ENCODE measurements at regions not wholly inside any gene's neighbourhood (a gene's known extent, or its start where the extent isn't known, plus 50 kb on each side); places are given as distances from the start of the nearest gene placed in this dataset.

- no peak overlapping the region for H4K91ac ChIP-seq (ENCODE audit: insufficient read depth, low read depth, low read length)
- no peaks in the 10 kb centered on the region for H3K79me1 ChIP-seq (ENCODE audit: low read depth in 1 of 2, low read length in 2 of 2)
- H3K9me1 ChIP-seq (ENCODE audit: insufficient read depth, low read length), result no peaks in the 10 kb centered on the region
- no peak overlapping the region for H2BK5ac ChIP-seq (ENCODE audit: low read depth, low read length, poor library complexity, severe bottlenecking)
- H4K8ac ChIP-seq (ENCODE audit: low read depth in 2 of 2, low read length in 2 of 2), result no peak overlapping the region
- H3K4me1 ChIP-seq (ENCODE audit: control insufficient read depth, insufficient read depth, low read length), result no peaks in the 10 kb centered on the region
- no peak overlapping the region for H3K27ac ChIP-seq (ENCODE audit: insufficient read depth, low read length)
- intact Hi-C loops (cut with micrococcal nuclease), result no loop called here
- H3K9me3 ChIP-seq (ENCODE audit: control insufficient read depth, insufficient read depth, low read length), result no peaks in the 10 kb centered on the region
- no peak overlapping the region for H3K9ac ChIP-seq (ENCODE audit: low read depth, low read length)
- no peaks in the 10 kb centered on the region for H3K27me3 ChIP-seq (ENCODE audit: control insufficient read depth, insufficient read depth, low read length)
- no peak overlapping the region for H3K14ac ChIP-seq (replicated peaks; ENCODE audit: low read depth, low read length)
- no peaks in the 10 kb centered on the region for H4K20me1 ChIP-seq (ENCODE audit: insufficient read depth, low read length)
- no peak overlapping the region for H2BK20ac ChIP-seq (ENCODE audit: low read depth, low read length)
- H2AK5ac ChIP-seq (ENCODE audit: low read depth, low read length), result no peak overlapping the region
- no peak overlapping the region for H3K56ac ChIP-seq (ENCODE audit: extremely low read depth, insufficient read depth, low read length)
- in situ Hi-C loops (cut with MboI; ENCODE audit: low sequenced_read_pairs), result no loop called here
- H3K18ac ChIP-seq (ENCODE audit: low read depth, low read length), result no peak overlapping the region
- no peak overlapping the region for H3K4ac ChIP-seq (ENCODE audit: low read depth, low read length)
- no peak overlapping the region for H2AK9ac ChIP-seq (replicated peaks; ENCODE audit: low read depth, low read length, poor library complexity)
- POLR2A ChIA-PET (ENCODE audit: unreplicated experiment), result no interaction called here
- dilution Hi-C loops (cut with HindIII; ENCODE audit: low sequenced_read_pairs, unreplicated experiment), result no loop called here
- no TSS peak for BruUV-seq (replicated peaks)
- CTCF ChIA-PET, result no interaction called here
- no peak overlapping the region for H3K4me2 ChIP-seq (ENCODE audit: low read depth, low read length)
- H3K4me3 ChIP-seq (ENCODE audit: insufficient read depth, low read depth, low read length), result no peak overlapping the region
- no peak overlapping the region for H2BK120ac ChIP-seq (ENCODE audit: low read depth, low read length)
- no peak overlapping the region for H3K23ac ChIP-seq (ENCODE audit: low read depth, low read length)
- H2AFZ ChIP-seq (replicated peaks; ENCODE audit: low read length, poor library complexity), result no peak overlapping the region
- ATAC-seq (ENCODE audit: low read depth), result no peak
- H3K36me3 ChIP-seq (ENCODE audit: control insufficient read depth, insufficient read depth, low read length), result no peaks in the 10 kb centered on the region
- no peak for TF ChIP-seq ELK1 (IDR thresholded peaks at IDR 0.05; ENCODE audit: borderline replicate concordance, low read depth, low read length)
- 0% methylated on average over 1 of the region's 5 CpGs; no CpG with 5 or more reads in 1 of the 2 experiments for WGBS, 2 experiments (ENCODE audit: extremely low coverage in 2 of 2, insufficient read length in 1 of 2)
- no peak overlapping the region for H2BK15ac ChIP-seq (ENCODE audit: low read depth, low read length)
- DNase-seq, result no peak
- H4K5ac ChIP-seq (ENCODE audit: low read depth, low read length), result no peak overlapping the region
These were observed 213.0 kb downstream of the NKX6-1 start for GRCh38 chr4:84286048-84286447.

Measured in IMR-90 (cell line).